HEK293 (cell line): ENCODE measurements at regions not wholly inside any gene's neighbourhood (a gene's known extent, or its start where the extent isn't known, plus 50 kb on each side); places are given as distances from the start of the nearest gene placed in this dataset.

Source experiments
- ZNF10 ChIP-seq: fragments of 450-650 bp; formaldehyde crosslinking; IDR thresholded peaks from 2 replicates; pipeline ENCODE4 v1.5.1; 2017; ENCODE audit warnings: missing biosample characterization, missing genetic modification characterization
- ZNF416 ChIP-seq: fragments of 450-650 bp; formaldehyde crosslinking; IDR thresholded peaks from 2 replicates; pipeline ENCODE4 v1.5.1; 2016; ENCODE audit warnings: missing biosample characterization, missing genetic modification characterization
- ZNF449 ChIP-seq: fragments of 450-650 bp; formaldehyde crosslinking; IDR thresholded peaks from 2 replicates; pipeline ENCODE4 v1.5.1; 2017; ENCODE audit warnings: missing biosample characterization, mild to moderate bottlenecking, missing genetic modification characterization, moderate library complexity
- ZNF548 ChIP-seq: fragments of 450-650 bp; formaldehyde crosslinking; IDR thresholded peaks from 2 replicates; pipeline ENCODE4 v1.5.1; 2016; ENCODE audit warnings: missing biosample characterization, missing genetic modification characterization
- TF ChIP-seq, protein P1 (sequence below): fragments of 450-650 bp; formaldehyde crosslinking; IDR thresholded peaks from 2 replicates; pipeline ENCODE4 v1.5.1; 2016; ENCODE audit warnings: missing biosample characterization, missing genetic modification characterization

- TF ChIP-seq ZNF10: no peak
- no peak for TF ChIP-seq ZNF548 (tag by site-specific recombination)
- no peak for TF ChIP-seq ZNF416 (tag by site-specific recombination)
- TF ChIP-seq, protein P1, sequence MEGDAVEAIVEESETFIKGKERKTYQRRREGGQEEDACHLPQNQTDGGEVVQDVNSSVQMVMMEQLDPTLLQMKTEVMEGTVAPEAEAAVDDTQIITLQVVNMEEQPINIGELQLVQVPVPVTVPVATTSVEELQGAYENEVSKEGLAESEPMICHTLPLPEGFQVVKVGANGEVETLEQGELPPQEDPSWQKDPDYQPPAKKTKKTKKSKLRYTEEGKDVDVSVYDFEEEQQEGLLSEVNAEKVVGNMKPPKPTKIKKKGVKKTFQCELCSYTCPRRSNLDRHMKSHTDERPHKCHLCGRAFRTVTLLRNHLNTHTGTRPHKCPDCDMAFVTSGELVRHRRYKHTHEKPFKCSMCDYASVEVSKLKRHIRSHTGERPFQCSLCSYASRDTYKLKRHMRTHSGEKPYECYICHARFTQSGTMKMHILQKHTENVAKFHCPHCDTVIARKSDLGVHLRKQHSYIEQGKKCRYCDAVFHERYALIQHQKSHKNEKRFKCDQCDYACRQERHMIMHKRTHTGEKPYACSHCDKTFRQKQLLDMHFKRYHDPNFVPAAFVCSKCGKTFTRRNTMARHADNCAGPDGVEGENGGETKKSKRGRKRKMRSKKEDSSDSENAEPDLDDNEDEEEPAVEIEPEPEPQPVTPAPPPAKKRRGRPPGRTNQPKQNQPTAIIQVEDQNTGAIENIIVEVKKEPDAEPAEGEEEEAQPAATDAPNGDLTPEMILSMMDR (tag by site-specific recombination): no peak
- TF ChIP-seq ZNF449 (tag by site-specific recombination): no peak
Measured at GRCh38 chr16:86200722-86201121, 301.8 kb downstream of the IRF8 start.
